Activated naive CD8-positive, alpha-beta T cell treated with anti-CD3 and anti-CD28 coated beads for 36 hours (primary cell): ENCODE measurements at regions not wholly inside any gene's neighbourhood (a gene's known extent, or its start where the extent isn't known, plus 50 kb on each side); places are given as distances from the start of the nearest gene placed in this dataset.

Experiments
- DNase-seq: peaks from one replicate; pipeline ENCODE4 v3.0.0; 2021
- H3K27ac Mint-ChIP-seq: one replicate; pipeline ENCODE4 v1.8.0; 2022; ENCODE audit warnings: mild to moderate bottlenecking, moderate library complexity, mixed read lengths
- H3K27me3 Mint-ChIP-seq: one replicate; pipeline ENCODE4 v1.8.0; 2022; ENCODE audit warnings: mild to moderate bottlenecking, mixed read lengths
- H3K36me3 Mint-ChIP-seq: one replicate; pipeline ENCODE4 v1.8.0; 2021; ENCODE audit warnings: mild to moderate bottlenecking, mixed read lengths
- H3K4me1 Mint-ChIP-seq: one replicate; pipeline ENCODE4 v1.8.0; 2021; ENCODE audit warnings: mixed read lengths
- H3K4me3 Mint-ChIP-seq: one replicate; pipeline ENCODE4 v1.8.0; 2022; ENCODE audit warnings: mild to moderate bottlenecking, moderate library complexity, mixed read lengths
- H3K9me3 Mint-ChIP-seq: one replicate; pipeline ENCODE4 v1.8.0; 2022; ENCODE audit warnings: mixed read lengths

- Mint-ChIP-seq H3K27ac (no peak overlapping the region), H3K36me3 (no peaks in the 10 kb centered on the region), H3K4me1 (peaks cover 3% of the 10 kb centered on the region), H3K27me3 (peaks cover 37% of the 10 kb centered on the region), H3K9me3 (no peaks in the 10 kb centered on the region), H3K4me3 (no peak overlapping the region)
- DNase-seq: no peak
These were observed 182.6 kb downstream of the SH3BP4 start for GRCh38 chr2:235134420-235134819.

GRCh38 chr2:235135195-235135965 is 183.6 kb downstream of the SH3BP4 start:
- Mint-ChIP-seq H3K9me3 (no peaks in the 10 kb centered on the region), H3K27ac (no peak overlapping the region), H3K4me3 (no peak overlapping the region), H3K27me3 (peaks cover 37% of the 10 kb centered on the region), H3K36me3 (no peaks in the 10 kb centered on the region), H3K4me1 (peaks cover 3% of the 10 kb centered on the region)
- DNase-seq: no peak

DNA sequence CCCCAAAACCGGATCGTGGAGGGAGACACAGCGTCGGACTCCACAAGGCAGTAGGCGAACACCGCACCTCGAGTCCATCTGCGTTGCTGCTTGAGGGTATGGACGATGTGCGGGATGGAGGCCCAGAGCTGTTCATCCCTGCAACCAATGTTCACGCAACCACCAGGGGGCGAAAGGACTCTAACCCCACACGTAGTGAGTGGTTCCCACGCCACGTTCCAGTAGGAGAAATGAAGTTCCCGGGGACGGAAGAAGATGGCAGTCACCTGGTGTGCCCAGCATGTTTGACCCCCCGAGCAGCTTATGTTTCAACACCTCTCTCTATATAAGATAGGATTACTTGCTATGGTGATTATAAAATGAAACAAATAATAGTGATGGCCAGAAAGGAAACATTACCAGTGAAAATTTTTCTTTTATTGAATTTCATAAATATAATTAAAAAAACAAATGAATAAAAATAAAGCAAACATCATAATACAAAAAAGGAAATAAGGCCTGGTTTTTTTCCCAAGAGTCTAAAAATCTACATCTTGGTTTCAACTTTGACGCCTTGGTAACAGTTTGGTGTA is 184.3 kb downstream of the SH3BP4 start:
- Mint-ChIP-seq H3K9me3 (no peaks in the 10 kb centered on the region), H3K27ac (no peak overlapping the region), H3K27me3 (peaks cover 37% of the 10 kb centered on the region), H3K4me1 (peaks cover 3% of the 10 kb centered on the region), H3K4me3 (no peak overlapping the region), H3K36me3 (no peaks in the 10 kb centered on the region)
- peak; percentile 38 for DNase-seq

DNA sequence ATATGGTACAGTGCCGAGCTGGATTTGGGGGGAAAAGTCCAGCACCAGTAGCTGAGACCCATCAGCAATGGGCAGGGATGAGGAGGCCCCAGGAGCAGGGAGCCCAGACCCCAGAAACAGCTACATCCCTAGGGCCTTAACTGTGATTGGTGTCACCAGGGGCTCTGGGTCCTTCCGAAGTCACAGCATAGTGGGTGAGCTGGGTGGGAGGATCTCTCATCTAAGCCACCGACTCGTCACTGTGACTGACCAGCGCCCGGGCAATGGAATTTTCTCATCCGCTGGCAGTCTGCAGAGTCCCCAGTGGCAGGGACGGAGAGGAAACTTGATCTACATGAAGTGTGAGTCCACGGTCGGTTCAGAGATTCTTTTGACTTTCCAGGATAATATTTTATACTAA is 186.5 kb downstream of the SH3BP4 start:
- H3K27ac Mint-ChIP-seq: no peak overlapping the region
- peaks cover 3% of the 10 kb centered on the region for H3K4me1 Mint-ChIP-seq
- H3K27me3 Mint-ChIP-seq: peaks cover 29% of the 10 kb centered on the region
- no peak overlapping the region for H3K4me3 Mint-ChIP-seq
- DNase-seq: no peak
- no peaks in the 10 kb centered on the region for H3K36me3 Mint-ChIP-seq
- H3K9me3 Mint-ChIP-seq: no peaks in the 10 kb centered on the region

GRCh38 chr2:235139956-235140800 is 188.4 kb downstream of the SH3BP4 start:
- no peaks in the 10 kb centered on the region for H3K9me3 Mint-ChIP-seq
- H3K27me3 Mint-ChIP-seq: peaks cover 26% of the 10 kb centered on the region
- no peaks in the 10 kb centered on the region for H3K36me3 Mint-ChIP-seq
- no peak overlapping the region for H3K4me3 Mint-ChIP-seq
- DNase-seq: no peak
- peaks cover 3% of the 10 kb centered on the region for H3K4me1 Mint-ChIP-seq
- no peak overlapping the region for H3K27ac Mint-ChIP-seq

GRCh38 chr2:235140801-235141081 is 188.9 kb downstream of the SH3BP4 start:
- Mint-ChIP-seq H3K9me3 (no peaks in the 10 kb centered on the region), H3K4me1 (peaks cover 3% of the 10 kb centered on the region), H3K27ac (no peak overlapping the region), H3K4me3 (no peak overlapping the region), H3K36me3 (no peaks in the 10 kb centered on the region), H3K27me3 (peaks cover 21% of the 10 kb centered on the region)
- DNase-seq: no peak

- H3K9me3 Mint-ChIP-seq: no peaks in the 10 kb centered on the region
- H3K36me3 Mint-ChIP-seq: no peaks in the 10 kb centered on the region
- peaks cover 16% of the 10 kb centered on the region for H3K27me3 Mint-ChIP-seq
- no peak overlapping the region for H3K4me3 Mint-ChIP-seq
- no peak overlapping the region for H3K27ac Mint-ChIP-seq
- no peaks in the 10 kb centered on the region for H3K4me1 Mint-ChIP-seq
- DNase-seq: no peak
These were observed 189.8 kb downstream of the SH3BP4 start for GRCh38 chr2:235141411-235142128.

DNA sequence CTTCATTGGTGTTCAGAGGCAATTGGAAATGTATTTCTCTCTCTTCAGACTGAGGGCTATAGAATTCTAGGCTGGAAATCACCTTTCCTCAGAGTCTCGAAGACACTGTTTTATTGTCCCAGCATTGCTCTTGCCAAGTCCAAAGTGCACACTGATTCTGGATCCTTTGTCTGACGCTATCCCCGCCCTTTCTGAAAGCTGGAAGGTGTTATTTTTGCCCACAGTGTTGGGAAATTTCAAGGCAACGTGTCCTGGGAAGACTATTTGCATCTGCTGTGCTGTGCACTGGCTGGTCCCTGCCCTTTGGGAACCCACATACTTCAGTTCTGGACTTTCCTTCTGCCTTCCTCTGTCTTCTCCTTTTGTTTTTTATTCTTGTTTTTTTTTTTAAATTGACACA is 190.8 kb downstream of the SH3BP4 start:
- Mint-ChIP-seq H3K27me3 (peaks cover 12% of the 10 kb centered on the region), H3K27ac (no peak overlapping the region), H3K4me1 (no peaks in the 10 kb centered on the region), H3K9me3 (no peaks in the 10 kb centered on the region), H3K36me3 (no peaks in the 10 kb centered on the region), H3K4me3 (no peak overlapping the region)
- DNase-seq: no peak

- H3K27me3 Mint-ChIP-seq: peaks cover 12% of the 10 kb centered on the region
- H3K27ac Mint-ChIP-seq: no peak overlapping the region
- H3K9me3 Mint-ChIP-seq: no peaks in the 10 kb centered on the region
- no peak overlapping the region for H3K4me3 Mint-ChIP-seq
- H3K36me3 Mint-ChIP-seq: no peaks in the 10 kb centered on the region
- DNase-seq: no peak
- no peaks in the 10 kb centered on the region for H3K4me1 Mint-ChIP-seq
These were observed 192.0 kb downstream of the SH3BP4 start for GRCh38 chr2:235143789-235144188.

DNA sequence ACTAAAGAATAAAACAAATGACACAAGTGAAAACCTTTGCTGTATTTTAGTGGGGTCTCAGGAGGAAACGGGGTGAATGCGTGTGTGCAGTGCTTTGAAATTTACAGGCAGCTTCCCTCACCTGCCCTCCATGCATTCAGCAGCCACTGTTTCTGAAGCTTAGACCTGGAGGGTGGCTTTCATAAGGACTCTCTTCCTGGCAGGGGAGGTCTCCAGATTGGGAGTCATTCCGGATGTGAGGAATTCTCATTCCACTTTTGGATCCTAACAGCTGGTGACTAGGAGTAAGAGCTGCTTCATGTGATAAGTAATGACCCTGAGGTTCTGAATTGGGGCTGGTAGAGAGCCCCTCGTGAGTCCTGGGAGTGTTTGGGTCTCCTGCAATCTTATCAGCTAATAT is 192.5 kb downstream of the SH3BP4 start:
- no peak for DNase-seq
- Mint-ChIP-seq H3K4me3 (no peak overlapping the region), H3K4me1 (no peaks in the 10 kb centered on the region), H3K27me3 (peaks cover 12% of the 10 kb centered on the region), H3K36me3 (no peaks in the 10 kb centered on the region), H3K27ac (no peak overlapping the region), H3K9me3 (no peaks in the 10 kb centered on the region)

DNA sequence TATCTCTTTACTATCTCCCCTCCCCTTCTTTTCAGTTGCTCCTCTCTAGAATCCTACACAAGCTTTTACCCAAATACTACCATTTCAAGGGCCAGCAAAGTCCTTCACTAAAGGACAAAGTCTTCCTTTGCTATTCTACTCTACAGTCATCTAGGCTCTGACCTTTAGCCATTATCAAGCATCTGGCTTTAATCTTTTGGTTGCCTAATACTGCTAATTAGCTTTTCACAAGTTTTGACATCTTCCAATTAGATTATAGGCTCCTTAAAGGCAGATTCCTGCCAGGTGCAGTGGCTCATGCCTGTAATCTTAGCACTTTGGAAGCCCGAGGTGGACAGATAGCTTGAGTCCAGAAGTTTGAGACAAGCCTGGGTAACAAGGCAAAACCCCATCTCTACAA is 194.4 kb downstream of the SH3BP4 start:
- H3K9me3 Mint-ChIP-seq: no peaks in the 10 kb centered on the region
- H3K27me3 Mint-ChIP-seq: peaks cover 16% of the 10 kb centered on the region
- H3K4me1 Mint-ChIP-seq: no peaks in the 10 kb centered on the region
- H3K36me3 Mint-ChIP-seq: no peaks in the 10 kb centered on the region
- DNase-seq: no peak
- no peak overlapping the region for H3K27ac Mint-ChIP-seq
- no peak overlapping the region for H3K4me3 Mint-ChIP-seq

DNA sequence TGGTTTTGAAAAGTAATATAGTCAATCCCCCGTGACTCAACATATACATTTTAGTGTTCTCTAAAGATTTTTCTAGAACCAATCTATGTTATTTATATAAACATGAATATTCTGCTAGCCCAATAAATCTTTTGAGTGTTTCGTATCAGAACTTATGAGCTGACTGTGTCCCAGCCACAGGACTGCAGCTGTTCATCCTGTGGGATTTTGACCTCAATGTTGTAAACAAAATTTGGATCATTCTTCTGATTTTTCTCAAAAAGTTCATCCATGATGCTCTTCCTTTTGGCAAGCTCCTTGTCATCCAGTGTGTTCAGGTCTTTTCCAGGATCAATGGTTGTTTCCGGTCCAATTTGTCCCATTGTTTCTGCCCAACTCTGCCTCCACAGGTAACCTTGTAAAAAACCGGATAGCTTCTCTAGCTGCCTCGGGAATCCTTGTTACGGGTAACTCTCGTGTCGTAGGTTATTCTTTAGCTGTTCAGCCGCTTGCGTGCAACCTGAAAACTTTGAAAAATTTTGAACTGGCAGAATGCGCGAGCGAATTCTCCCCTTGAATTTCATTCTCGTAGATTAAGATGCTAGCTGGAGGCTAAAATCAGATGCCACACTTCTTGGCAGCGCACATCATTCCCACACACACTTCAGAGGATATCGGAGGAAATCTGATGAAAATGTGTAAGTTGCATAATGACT is 195.2 kb downstream of the SH3BP4 start:
- Mint-ChIP-seq H3K36me3 (no peaks in the 10 kb centered on the region), H3K4me1 (no peaks in the 10 kb centered on the region), H3K9me3 (no peaks in the 10 kb centered on the region), H3K4me3 (no peak overlapping the region), H3K27me3 (peaks cover 16% of the 10 kb centered on the region), H3K27ac (no peak overlapping the region)
- DNase-seq: no peak

- peaks cover 8% of the 10 kb centered on the region for H3K27me3 Mint-ChIP-seq
- H3K9me3 Mint-ChIP-seq: no peaks in the 10 kb centered on the region
- H3K36me3 Mint-ChIP-seq: no peaks in the 10 kb centered on the region
- no peaks in the 10 kb centered on the region for H3K4me1 Mint-ChIP-seq
- no peak for DNase-seq
- no peak overlapping the region for H3K4me3 Mint-ChIP-seq
- H3K27ac Mint-ChIP-seq: no peak overlapping the region
These were observed 196.7 kb downstream of the SH3BP4 start for GRCh38 chr2:235148201-235149170.

DNA sequence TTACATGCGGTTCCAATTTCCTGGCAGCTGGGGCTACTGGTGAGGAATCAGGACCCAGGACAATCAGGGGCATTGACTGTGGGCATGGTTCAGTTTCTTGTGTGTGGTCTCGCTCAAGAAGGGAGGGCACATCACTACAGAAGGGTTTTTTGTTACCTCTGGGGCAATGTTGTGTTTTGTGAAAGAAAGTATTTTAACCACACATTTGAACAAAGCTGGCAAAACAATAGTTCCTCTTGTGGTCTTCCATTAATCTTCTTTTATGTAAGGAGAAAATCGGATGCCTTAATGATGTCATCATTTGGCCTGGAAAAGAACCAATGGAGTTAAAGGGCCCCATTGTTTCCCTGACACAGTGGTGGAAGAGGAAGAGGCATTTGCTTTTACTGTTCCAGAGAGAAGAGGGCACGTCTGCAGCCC is 197.4 kb downstream of the SH3BP4 start:
- Mint-ChIP-seq H3K27me3 (peaks cover 10% of the 10 kb centered on the region), H3K9me3 (no peaks in the 10 kb centered on the region), H3K27ac (no peak overlapping the region), H3K4me1 (no peaks in the 10 kb centered on the region), H3K36me3 (no peaks in the 10 kb centered on the region), H3K4me3 (no peak overlapping the region)
- DNase-seq: no peak
